ENCODE measurements at regions not wholly inside any gene's neighbourhood (a gene's known extent, or its start where the extent isn't known, plus 50 kb on each side); places are given as distances from the start of the nearest gene placed in this dataset.

DNA sequence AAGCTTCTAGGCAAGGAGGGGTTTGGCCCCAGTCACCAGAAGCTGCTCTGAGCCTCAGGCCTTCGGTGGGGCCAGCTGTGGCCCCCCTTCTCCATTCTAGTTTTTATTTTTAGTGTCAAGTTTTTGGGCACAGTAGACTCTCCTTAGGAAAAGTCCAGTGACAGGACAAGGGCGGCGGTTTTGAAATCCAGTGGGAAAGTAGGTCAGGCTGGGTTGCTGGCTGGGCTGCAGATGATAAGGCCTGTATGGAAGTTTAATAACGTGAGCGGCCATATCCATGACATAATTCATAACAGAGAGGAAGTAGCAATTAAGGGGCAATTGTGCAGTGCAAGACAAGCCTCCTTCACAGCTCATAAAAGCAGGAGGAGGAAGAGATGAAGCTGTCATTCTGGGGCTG lies 87.1 kb upstream of the ZNF716 start:
- no peak overlapping the region for H3K4me3 ChIP-seq (ENCODE audit: low read depth, low read length)
- in situ Hi-C loops (cut with HindIII; ENCODE audit: low sequenced_read_pairs): no loop called here
- DNase-seq (ENCODE audit: low read depth, low spot score): no peak
- TF ChIP-seq, protein P1, sequence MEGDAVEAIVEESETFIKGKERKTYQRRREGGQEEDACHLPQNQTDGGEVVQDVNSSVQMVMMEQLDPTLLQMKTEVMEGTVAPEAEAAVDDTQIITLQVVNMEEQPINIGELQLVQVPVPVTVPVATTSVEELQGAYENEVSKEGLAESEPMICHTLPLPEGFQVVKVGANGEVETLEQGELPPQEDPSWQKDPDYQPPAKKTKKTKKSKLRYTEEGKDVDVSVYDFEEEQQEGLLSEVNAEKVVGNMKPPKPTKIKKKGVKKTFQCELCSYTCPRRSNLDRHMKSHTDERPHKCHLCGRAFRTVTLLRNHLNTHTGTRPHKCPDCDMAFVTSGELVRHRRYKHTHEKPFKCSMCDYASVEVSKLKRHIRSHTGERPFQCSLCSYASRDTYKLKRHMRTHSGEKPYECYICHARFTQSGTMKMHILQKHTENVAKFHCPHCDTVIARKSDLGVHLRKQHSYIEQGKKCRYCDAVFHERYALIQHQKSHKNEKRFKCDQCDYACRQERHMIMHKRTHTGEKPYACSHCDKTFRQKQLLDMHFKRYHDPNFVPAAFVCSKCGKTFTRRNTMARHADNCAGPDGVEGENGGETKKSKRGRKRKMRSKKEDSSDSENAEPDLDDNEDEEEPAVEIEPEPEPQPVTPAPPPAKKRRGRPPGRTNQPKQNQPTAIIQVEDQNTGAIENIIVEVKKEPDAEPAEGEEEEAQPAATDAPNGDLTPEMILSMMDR (IDR thresholded peaks at IDR 0.05; ENCODE audit: low read depth, low read length): no peak

DNA sequence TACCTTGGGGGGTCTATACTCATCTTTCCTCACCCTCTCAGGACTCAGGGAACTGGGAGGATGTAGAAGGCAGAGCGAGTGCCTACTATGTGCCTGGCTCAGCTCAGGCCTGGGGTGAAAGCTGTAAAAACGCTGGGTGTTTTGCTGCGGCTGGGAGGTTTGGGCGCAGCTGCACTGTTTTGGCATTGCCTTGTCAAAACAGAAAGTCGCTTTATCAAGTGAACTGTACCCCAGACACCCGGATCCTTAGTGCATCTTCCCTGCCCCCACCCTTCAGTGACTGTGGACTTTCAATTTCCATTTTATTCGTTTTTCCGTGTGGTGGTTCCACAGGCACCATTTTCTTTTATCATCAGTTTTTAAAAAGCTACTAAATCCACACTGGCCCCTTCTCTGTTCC lies 86.7 kb upstream of the ZNF716 start:
- no peak for DNase-seq (ENCODE audit: low read depth, low spot score)
- TF ChIP-seq, protein P1 (IDR thresholded peaks at IDR 0.05; ENCODE audit: low read depth, low read length): no peak
- no peak overlapping the region for H3K4me3 ChIP-seq (ENCODE audit: low read depth, low read length)
- in situ Hi-C loops (cut with HindIII; ENCODE audit: low sequenced_read_pairs): no loop called here

DNA sequence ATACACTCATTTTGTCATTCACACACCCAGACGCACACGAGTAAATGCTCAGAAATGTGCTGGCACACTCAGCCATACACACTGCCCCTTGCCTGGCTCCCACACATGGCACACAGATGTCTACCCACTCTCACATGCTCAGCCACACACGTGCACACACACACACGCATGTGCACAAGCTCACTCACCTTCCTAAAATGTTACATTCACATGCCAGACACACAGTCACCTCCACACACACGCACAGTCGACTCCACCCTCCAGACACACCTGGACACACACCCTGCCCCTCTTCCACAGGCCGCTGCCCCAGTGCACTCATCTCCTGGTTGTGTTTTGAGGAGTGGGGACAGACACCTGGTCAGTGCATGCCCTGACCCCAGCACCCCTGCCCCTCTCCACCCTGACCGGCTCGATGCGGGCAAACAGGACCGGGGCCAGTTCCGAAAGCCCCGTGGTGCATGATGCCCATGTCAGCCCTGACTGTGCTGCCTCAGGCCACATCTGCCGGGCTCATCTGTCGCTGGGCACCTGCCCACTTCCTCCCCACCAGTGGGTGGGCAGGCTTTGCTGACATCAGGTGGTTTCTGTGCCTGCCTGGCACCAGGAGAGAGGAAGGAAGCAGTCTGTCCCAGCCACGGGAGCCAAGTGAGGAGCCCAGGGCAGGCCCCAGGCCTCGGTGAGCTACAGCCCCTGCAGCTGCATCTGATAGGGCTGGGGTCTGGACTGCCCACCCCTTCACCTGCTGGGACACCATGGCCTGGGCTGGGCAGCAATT lies 84.9 kb upstream of the ZNF716 start:
- in situ Hi-C loops (cut with HindIII; ENCODE audit: low sequenced_read_pairs): no loop called here
- no peak for DNase-seq (ENCODE audit: low read depth, low spot score)
- H3K4me3 ChIP-seq (ENCODE audit: low read depth, low read length): no peak overlapping the region
- TF ChIP-seq, protein P1 (IDR thresholded peaks at IDR 0.05; ENCODE audit: low read depth, low read length): no peak

DNA sequence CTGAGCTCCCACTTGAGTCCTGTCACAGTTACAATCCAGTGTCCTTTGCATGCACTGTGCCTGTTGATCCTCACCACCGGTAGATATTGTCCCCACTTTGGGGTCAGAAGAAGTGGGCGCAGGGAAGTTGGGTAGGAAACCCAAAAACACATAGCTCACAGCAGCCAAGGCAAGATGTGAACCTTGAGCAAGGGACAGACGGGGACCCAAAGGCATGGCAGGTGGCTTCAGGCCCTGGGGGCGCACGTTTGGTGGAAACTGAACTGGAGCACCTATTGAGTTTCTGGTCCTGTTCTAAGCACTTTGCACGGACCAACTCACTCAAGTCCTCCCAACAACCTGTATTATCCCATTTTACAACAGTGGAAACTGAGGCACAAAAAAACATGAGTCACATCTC lies 82.8 kb upstream of the ZNF716 start:
- in situ Hi-C loops (cut with HindIII; ENCODE audit: low sequenced_read_pairs): no loop called here
- DNase-seq (ENCODE audit: low read depth, low spot score): no peak
- H3K4me3 ChIP-seq (ENCODE audit: low read depth, low read length): no peak overlapping the region
- TF ChIP-seq, protein P1 (IDR thresholded peaks at IDR 0.05; ENCODE audit: low read depth, low read length): no peak

DNA sequence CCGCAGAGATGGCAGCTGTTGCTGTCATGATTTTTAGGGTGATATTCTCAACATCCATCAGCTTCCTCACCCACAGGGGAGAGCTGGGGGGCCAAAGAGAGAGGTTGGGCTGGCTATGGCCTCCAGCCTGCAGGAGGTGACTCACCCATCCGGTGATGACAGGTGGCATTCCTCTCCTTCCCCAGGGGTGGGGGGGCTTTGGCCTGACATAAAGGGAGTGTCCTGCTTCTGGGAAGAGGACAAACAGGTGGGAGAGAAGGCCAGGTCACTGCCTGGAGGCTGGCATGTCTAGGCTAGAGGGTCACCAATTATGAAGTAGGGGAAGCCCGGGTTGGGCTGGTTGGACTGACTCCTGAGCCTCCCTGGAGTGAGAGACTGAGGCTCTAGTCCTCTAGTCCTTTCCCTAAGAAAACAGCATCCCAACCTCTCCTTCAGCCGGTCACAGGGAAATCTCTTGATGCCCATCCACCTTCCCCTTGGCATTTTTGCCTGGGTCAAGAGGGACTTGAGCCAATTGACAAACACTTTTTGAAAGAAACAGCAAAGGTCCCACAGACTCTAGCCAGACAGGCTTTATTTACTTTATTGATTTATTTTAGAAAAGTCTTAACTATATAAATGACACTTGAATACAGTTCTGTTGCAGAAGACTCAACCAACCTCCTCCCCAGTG lies 79.8 kb upstream of the ZNF716 start:
- no peak overlapping the region for H3K4me3 ChIP-seq (ENCODE audit: low read depth, low read length)
- no peak for DNase-seq (ENCODE audit: low read depth, low spot score)
- in situ Hi-C loops (cut with HindIII; ENCODE audit: low sequenced_read_pairs): no loop called here
- TF ChIP-seq, protein P1 (IDR thresholded peaks at IDR 0.05; ENCODE audit: low read depth, low read length): no peak

DNA sequence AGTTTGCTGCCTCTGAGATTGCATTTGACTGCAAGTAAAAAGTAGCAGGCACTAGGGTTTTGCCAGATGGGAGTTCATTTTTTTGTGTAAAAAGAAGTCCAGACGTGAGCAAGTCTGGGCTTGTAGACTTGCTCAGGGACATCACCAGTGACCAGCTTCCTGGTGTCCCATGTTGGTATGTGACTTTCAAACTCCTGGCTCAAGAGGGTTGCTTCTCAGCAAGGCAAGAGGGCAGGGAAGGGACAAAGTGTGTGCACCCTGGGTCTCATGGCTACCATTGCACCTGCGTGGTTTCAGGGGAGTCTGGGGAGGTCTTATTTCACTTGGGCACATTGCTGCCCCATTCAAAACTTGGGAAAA lies 79.3 kb upstream of the ZNF716 start:
- no peak overlapping the region for H3K4me3 ChIP-seq (ENCODE audit: low read depth, low read length)
- DNase-seq (ENCODE audit: low read depth, low spot score): no peak
- TF ChIP-seq, protein P1 (IDR thresholded peaks at IDR 0.05; ENCODE audit: low read depth, low read length): no peak
- in situ Hi-C loops (cut with HindIII; ENCODE audit: low sequenced_read_pairs): no loop called here

All from astrocyte of the spinal cord (primary cell).